Vagina (tissue), 2 donors: ENCODE measurements at regions not wholly inside any gene's neighbourhood (a gene's known extent, or its start where the extent isn't known, plus 50 kb on each side); places are given as distances from the start of the nearest gene placed in this dataset.

Experiments used
- DNase-seq, 2 donors: peaks; one replicate each; pipeline ENCODE4 v3.0.0-alpha.2; 2017; ENCODE audit errors: extremely low spot score in 2 of 2
- H3K27ac ChIP-seq: fragments of 200-600 bp; sonication (generic); one replicate; pipeline ENCODE4 v1.5.1; 2019
- H3K27me3 ChIP-seq: fragments of 200-600 bp; sonication (generic); one replicate; pipeline ENCODE4 v1.5.1; 2019
- H3K36me3 ChIP-seq, 2 donors: fragments of 200-600 bp; sonication (generic); one replicate each; pipeline ENCODE4 v1.5.1; 2017 to 2019
- H3K4me1 ChIP-seq: fragments of 200-600 bp; sonication (generic); one replicate; pipeline ENCODE4 v1.5.1; 2019
- H3K4me3 ChIP-seq, 2 donors: fragments of 200-600 bp; sonication (generic); 1 replicate in 1 of 2; 2 replicates in 1 of 2; pipeline ENCODE4 v1.5.1; 2016 to 2019
- H3K9me3 ChIP-seq: fragments of 200-600 bp; sonication (generic); one replicate; pipeline ENCODE4 v1.5.1; 2019
- POLR2A ChIP-seq, 2 donors: fragments of 450-650 bp; IDR thresholded peaks; one replicate each; pipeline ENCODE4 v1.6.1; 2017; ENCODE audit warnings: antibody characterized with exemption in 2 of 2, mild to moderate bottlenecking in 2 of 2, moderate library complexity in 2 of 2
- POLR2AphosphoS5 ChIP-seq, 2 donors: sonication (generic); formaldehyde crosslinking; IDR thresholded peaks; one replicate each; pipeline ENCODE4 v1.9.0; 2017; ENCODE audit warnings: antibody characterized with exemption in 2 of 2, mild to moderate bottlenecking in 2 of 2, low read depth in 1 of 2; ENCODE audit not compliant: insufficient read depth in 1 of 2
- intact Hi-C: fragments of 100-400 bp; cut with DNase I; formaldehyde crosslinking; loops from one replicate; pipeline ENCODE4 v1.15.1; 2023
- TF ChIP-seq, protein P1 (sequence below), 3 experiments: fragments of 450-650 bp in 2 of 3; fragments of 200-600 bp in 1 of 3; sonication (generic) in 1 of 3; IDR thresholded peaks; one replicate each; pipeline ENCODE4 v1.5.1; 2017 to 2019; ENCODE audit warnings: antibody characterized with exemption in 3 of 3, mild to moderate bottlenecking in 2 of 3, moderate library complexity in 2 of 3

DNA sequence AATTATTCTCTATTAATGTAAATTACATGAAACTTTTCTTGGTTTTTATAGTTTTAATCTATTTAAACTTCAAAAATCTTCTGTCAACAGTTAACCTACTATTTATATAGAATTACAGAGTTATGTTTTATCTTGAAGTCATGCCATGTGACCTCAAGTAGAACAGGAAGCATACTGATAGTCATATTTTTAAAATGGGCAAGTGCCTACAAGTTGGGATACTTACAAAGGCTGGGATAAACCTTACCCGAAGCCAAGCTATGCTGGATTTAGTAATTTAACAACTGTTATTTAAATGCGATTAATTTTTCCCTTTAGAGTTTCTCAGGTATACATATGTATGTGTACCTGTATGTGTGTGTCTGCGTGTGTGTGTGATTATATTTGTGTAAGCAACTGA lies 266.9 kb downstream of the RASSF9 start:
- no peak overlapping the region for H3K27ac ChIP-seq
- H3K4me3 ChIP-seq, result no peak overlapping the region
- TF ChIP-seq POLR2AphosphoS5 (IDR thresholded peaks at IDR 0.05; ENCODE audit: insufficient read depth in 1 of 2, low read depth in 1 of 2) (no peak), POLR2A (IDR thresholded peaks at IDR 0.05) (no peak)
- TF ChIP-seq, protein P1, sequence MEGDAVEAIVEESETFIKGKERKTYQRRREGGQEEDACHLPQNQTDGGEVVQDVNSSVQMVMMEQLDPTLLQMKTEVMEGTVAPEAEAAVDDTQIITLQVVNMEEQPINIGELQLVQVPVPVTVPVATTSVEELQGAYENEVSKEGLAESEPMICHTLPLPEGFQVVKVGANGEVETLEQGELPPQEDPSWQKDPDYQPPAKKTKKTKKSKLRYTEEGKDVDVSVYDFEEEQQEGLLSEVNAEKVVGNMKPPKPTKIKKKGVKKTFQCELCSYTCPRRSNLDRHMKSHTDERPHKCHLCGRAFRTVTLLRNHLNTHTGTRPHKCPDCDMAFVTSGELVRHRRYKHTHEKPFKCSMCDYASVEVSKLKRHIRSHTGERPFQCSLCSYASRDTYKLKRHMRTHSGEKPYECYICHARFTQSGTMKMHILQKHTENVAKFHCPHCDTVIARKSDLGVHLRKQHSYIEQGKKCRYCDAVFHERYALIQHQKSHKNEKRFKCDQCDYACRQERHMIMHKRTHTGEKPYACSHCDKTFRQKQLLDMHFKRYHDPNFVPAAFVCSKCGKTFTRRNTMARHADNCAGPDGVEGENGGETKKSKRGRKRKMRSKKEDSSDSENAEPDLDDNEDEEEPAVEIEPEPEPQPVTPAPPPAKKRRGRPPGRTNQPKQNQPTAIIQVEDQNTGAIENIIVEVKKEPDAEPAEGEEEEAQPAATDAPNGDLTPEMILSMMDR (IDR thresholded peaks at IDR 0.05), result no peak
- no peaks in the 10 kb centered on the region for H3K27me3 ChIP-seq
- H3K36me3 ChIP-seq, result no peaks in the 10 kb centered on the region
- no peak for DNase-seq
- no peaks in the 10 kb centered on the region for H3K4me1 ChIP-seq
- intact Hi-C loops, result no loop called here
- H3K9me3 ChIP-seq, result no peaks in the 10 kb centered on the region

GRCh38 chr12:85572956-85573355 lies 263.3 kb downstream of the RASSF9 start:
- no peak overlapping the region for H3K27ac ChIP-seq

GRCh38 chr12:85573635-85574214 lies 262.5 kb downstream of the RASSF9 start:
- Histone ChIP-seq H3K36me3 (no peaks in the 10 kb centered on the region), H3K4me3 (no peak overlapping the region), H3K27me3 (no peaks in the 10 kb centered on the region), H3K9me3 (no peaks in the 10 kb centered on the region), H3K27ac (no peak overlapping the region), H3K4me1 (no peaks in the 10 kb centered on the region)
- no peak for DNase-seq
- intact Hi-C loops, result loop anchor here (10.0 kb wide), 1 partner anchor 291 kb away; no protein-coding TSS in a partner anchor
- TF ChIP-seq, protein P1 (IDR thresholded peaks at IDR 0.05), result no peak
- TF ChIP-seq POLR2AphosphoS5 (IDR thresholded peaks at IDR 0.05; ENCODE audit: insufficient read depth in 1 of 2, low read depth in 1 of 2) (no peak), POLR2A (IDR thresholded peaks at IDR 0.05) (no peak)

More at GRCh38 chr12:85572956-85573355, 263.3 kb downstream of the RASSF9 start:
- no peak overlapping the region for H3K4me3 ChIP-seq
- no peaks in the 10 kb centered on the region for H3K36me3 ChIP-seq
- TF ChIP-seq POLR2A (IDR thresholded peaks at IDR 0.05) (no peak), POLR2AphosphoS5 (IDR thresholded peaks at IDR 0.05; ENCODE audit: insufficient read depth in 1 of 2, low read depth in 1 of 2) (no peak)
- TF ChIP-seq, protein P1 (IDR thresholded peaks at IDR 0.05), result no peak
- H3K9me3 ChIP-seq, result no peaks in the 10 kb centered on the region
- no peak for DNase-seq
- H3K4me1 ChIP-seq, result no peaks in the 10 kb centered on the region
- no peaks in the 10 kb centered on the region for H3K27me3 ChIP-seq
- intact Hi-C loops, result loop anchor here (10.0 kb wide), 1 partner anchor 292 kb away; no protein-coding TSS in a partner anchor

GRCh38 chr12:85574291-85574690 lies 261.9 kb downstream of the RASSF9 start:
- Histone ChIP-seq H3K9me3 (no peaks in the 10 kb centered on the region), H3K4me1 (no peaks in the 10 kb centered on the region), H3K4me3 (no peak overlapping the region), H3K36me3 (no peaks in the 10 kb centered on the region), H3K27me3 (no peaks in the 10 kb centered on the region), H3K27ac (no peak overlapping the region)
- intact Hi-C loops, result loop anchor here (10.0 kb wide), 1 partner anchor 291 kb away; no protein-coding TSS in a partner anchor
- no peak for DNase-seq
- TF ChIP-seq POLR2A (IDR thresholded peaks at IDR 0.05), result no peak
- TF ChIP-seq, protein P1 (IDR thresholded peaks at IDR 0.05), result no peak
- TF ChIP-seq POLR2AphosphoS5 (IDR thresholded peaks at IDR 0.05; ENCODE audit: insufficient read depth in 1 of 2, low read depth in 1 of 2), result no peak
